Erythroblast (primary cell): ENCODE measurements at regions not wholly inside any gene's neighbourhood (a gene's known extent, or its start where the extent isn't known, plus 50 kb on each side); places are given as distances from the start of the nearest gene placed in this dataset.

Source experiments
- GATA1 ChIP-seq: IDR thresholded peaks from 2 replicates; pipeline ENCODE4 v1.6.1; 2011; ENCODE audit warnings: low read depth, mild to moderate bottlenecking, control low read depth, low read length, moderate library complexity
- POLR2A ChIP-seq: IDR thresholded peaks from 2 replicates; pipeline ENCODE4 v1.6.1; 2011; ENCODE audit warnings: mild to moderate bottlenecking, low read length

DNA sequence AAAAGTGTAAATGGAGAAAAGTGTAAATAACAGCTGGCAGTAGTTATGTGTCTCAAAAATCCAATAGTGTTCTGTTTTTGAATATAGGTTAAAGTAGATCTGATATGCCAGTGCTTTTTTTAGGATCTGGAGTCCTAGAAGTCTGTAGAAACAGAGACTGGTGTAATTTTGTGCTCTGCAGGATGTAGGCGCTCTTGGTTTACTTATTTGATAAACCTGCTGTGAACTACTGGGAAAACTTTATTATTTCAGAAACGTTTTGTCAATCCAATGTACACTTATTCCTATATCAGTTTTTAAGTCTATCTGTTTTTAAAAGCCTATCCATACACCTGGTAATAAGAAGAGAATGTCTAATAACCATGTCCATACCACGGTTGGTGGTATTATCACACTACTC, 530.8 kb upstream of the ZNF804A start:
- TF ChIP-seq POLR2A: no peak
- no peak for TF ChIP-seq GATA1
